Fibroblast of pulmonary artery (primary cell): ENCODE measurements at regions not wholly inside any gene's neighbourhood (a gene's known extent, or its start where the extent isn't known, plus 50 kb on each side); places are given as distances from the start of the nearest gene placed in this dataset.

Experiments used
- DNase-seq: peaks from one replicate; pipeline ENCODE4 v3.0.0-alpha.2; 2010; ENCODE audit warnings: low read depth
- H3K4me3 ChIP-seq: replicated peaks from 2 replicates; pipeline ENCODE4 v1.5.1; 2011; ENCODE audit warnings: low read depth, mild to moderate bottlenecking, control low read depth, low read length, moderate library complexity
- CTCF ChIP-seq: IDR thresholded peaks from 2 replicates; pipeline ENCODE4 v1.5.1; 2011; ENCODE audit warnings: mild to moderate bottlenecking, control low read depth, low read length, inconsistent platforms; ENCODE audit errors: missing control alignments

- no peak for TF ChIP-seq CTCF
- DNase-seq: no peak
- H3K4me3 ChIP-seq: no peak overlapping the region
These were observed 615.8 kb downstream of the TRAM1L1 start for GRCh38 chr4:116469582-116469981.

GRCh38 chr4:116453127-116453526, 632.2 kb downstream of the TRAM1L1 start:
- no peak for DNase-seq
- H3K4me3 ChIP-seq: no peak overlapping the region
- no peak for TF ChIP-seq CTCF

- TF ChIP-seq CTCF: no peak
- DNase-seq: no peak
These were observed 635.6 kb downstream of the TRAM1L1 start for GRCh38 chr4:116449764-116450163.

GRCh38 chr4:116444117-116444516, 641.3 kb downstream of the TRAM1L1 start:
- no peak for TF ChIP-seq CTCF
- no peak for DNase-seq
- H3K4me3 ChIP-seq: no peak overlapping the region

More at GRCh38 chr4:116449764-116450163, 635.6 kb downstream of the TRAM1L1 start:
- no peak overlapping the region for H3K4me3 ChIP-seq

- no peak for TF ChIP-seq CTCF
- DNase-seq: no peak
These were observed 646.2 kb downstream of the TRAM1L1 start for GRCh38 chr4:116438981-116439729.

GRCh38 chr4:116438417-116438816, 647.0 kb downstream of the TRAM1L1 start:
- no peak for DNase-seq
- H3K4me3 ChIP-seq: no peak overlapping the region
- no peak for TF ChIP-seq CTCF

More at GRCh38 chr4:116438981-116439729, 646.2 kb downstream of the TRAM1L1 start:
- no peak overlapping the region for H3K4me3 ChIP-seq

- no peak for TF ChIP-seq CTCF
- no peak overlapping the region for H3K4me3 ChIP-seq
- no peak for DNase-seq
These were observed 657.7 kb downstream of the TRAM1L1 start for GRCh38 chr4:116427666-116428065.
